Vagina (tissue), 2 donors: ENCODE measurements at regions not wholly inside any gene's neighbourhood (a gene's known extent, or its start where the extent isn't known, plus 50 kb on each side); places are given as distances from the start of the nearest gene placed in this dataset.

Source experiments
- DNase-seq, 2 donors: peaks; one replicate each; pipeline ENCODE4 v3.0.0-alpha.2; 2017; ENCODE audit errors: extremely low spot score in 2 of 2
- H3K27ac ChIP-seq: fragments of 200-600 bp; sonication (generic); one replicate; pipeline ENCODE4 v1.5.1; 2019
- H3K27me3 ChIP-seq: fragments of 200-600 bp; sonication (generic); one replicate; pipeline ENCODE4 v1.5.1; 2019
- H3K36me3 ChIP-seq, 2 donors: fragments of 200-600 bp; sonication (generic); one replicate each; pipeline ENCODE4 v1.5.1; 2017 to 2019
- H3K4me1 ChIP-seq: fragments of 200-600 bp; sonication (generic); one replicate; pipeline ENCODE4 v1.5.1; 2019
- H3K4me3 ChIP-seq, 2 donors: fragments of 200-600 bp; sonication (generic); 1 replicate in 1 of 2; 2 replicates in 1 of 2; pipeline ENCODE4 v1.5.1; 2016 to 2019
- H3K9me3 ChIP-seq: fragments of 200-600 bp; sonication (generic); one replicate; pipeline ENCODE4 v1.5.1; 2019
- CTCF ChIP-seq, 3 experiments: fragments of 450-650 bp in 2 of 3; fragments of 200-600 bp in 1 of 3; sonication (generic) in 1 of 3; IDR thresholded peaks; one replicate each; pipeline ENCODE4 v1.5.1; 2017 to 2019; ENCODE audit warnings: antibody characterized with exemption in 3 of 3, mild to moderate bottlenecking in 2 of 3, moderate library complexity in 2 of 3
- POLR2A ChIP-seq, 2 donors: fragments of 450-650 bp; IDR thresholded peaks; one replicate each; pipeline ENCODE4 v1.6.1; 2017; ENCODE audit warnings: antibody characterized with exemption in 2 of 2, mild to moderate bottlenecking in 2 of 2, moderate library complexity in 2 of 2
- POLR2AphosphoS5 ChIP-seq, 2 donors: sonication (generic); formaldehyde crosslinking; IDR thresholded peaks; one replicate each; pipeline ENCODE4 v1.9.0; 2017; ENCODE audit warnings: antibody characterized with exemption in 2 of 2, mild to moderate bottlenecking in 2 of 2, low read depth in 1 of 2; ENCODE audit not compliant: insufficient read depth in 1 of 2
- intact Hi-C: fragments of 100-400 bp; cut with DNase I; formaldehyde crosslinking; loops from one replicate; pipeline ENCODE4 v1.15.1; 2023

DNA sequence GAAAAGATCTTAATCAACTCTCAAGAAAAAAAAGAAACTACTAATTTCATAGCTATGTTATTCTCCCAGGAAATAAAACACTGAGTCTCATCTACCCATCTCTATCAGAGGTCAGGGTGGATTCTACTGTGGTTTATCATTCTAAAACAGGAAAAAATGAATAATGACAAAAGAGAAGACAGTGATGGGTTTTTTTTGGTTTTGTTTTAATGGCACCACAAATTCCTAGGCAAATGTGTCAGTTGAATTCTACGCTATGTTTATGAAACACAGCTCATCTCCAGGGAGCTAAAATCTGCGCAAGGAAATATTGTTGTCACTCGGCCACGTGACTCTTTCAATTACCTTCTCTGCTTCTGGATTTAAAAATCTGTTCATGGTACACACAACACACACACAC lies 393.4 kb upstream of the SORCS1 start:
- H3K4me1 ChIP-seq = no peaks in the 10 kb centered on the region
- no peaks in the 10 kb centered on the region for H3K27me3 ChIP-seq
- intact Hi-C loops = no loop called here
- no peak for TF ChIP-seq POLR2AphosphoS5 (IDR thresholded peaks at IDR 0.05; ENCODE audit: insufficient read depth in 1 of 2, low read depth in 1 of 2)
- no peak for TF ChIP-seq CTCF (IDR thresholded peaks at IDR 0.05)
- no peak for TF ChIP-seq POLR2A (IDR thresholded peaks at IDR 0.05)
- H3K27ac ChIP-seq = no peak overlapping the region
- H3K9me3 ChIP-seq = no peaks in the 10 kb centered on the region
- no peaks in the 10 kb centered on the region for H3K36me3 ChIP-seq
- DNase-seq = no peak
- no peak overlapping the region for H3K4me3 ChIP-seq

GRCh38 chr10:107554333-107554732 lies 389.8 kb upstream of the SORCS1 start:
- TF ChIP-seq POLR2AphosphoS5 (IDR thresholded peaks at IDR 0.05; ENCODE audit: insufficient read depth in 1 of 2, low read depth in 1 of 2) (no peak), POLR2A (IDR thresholded peaks at IDR 0.05) (no peak), CTCF (IDR thresholded peaks at IDR 0.05) (no peak)
- Histone ChIP-seq H3K9me3 (no peaks in the 10 kb centered on the region), H3K36me3 (no peaks in the 10 kb centered on the region), H3K27me3 (no peaks in the 10 kb centered on the region), H3K27ac (no peak overlapping the region), H3K4me3 (no peak overlapping the region), H3K4me1 (no peaks in the 10 kb centered on the region)
- intact Hi-C loops = no loop called here
- no peak for DNase-seq

DNA sequence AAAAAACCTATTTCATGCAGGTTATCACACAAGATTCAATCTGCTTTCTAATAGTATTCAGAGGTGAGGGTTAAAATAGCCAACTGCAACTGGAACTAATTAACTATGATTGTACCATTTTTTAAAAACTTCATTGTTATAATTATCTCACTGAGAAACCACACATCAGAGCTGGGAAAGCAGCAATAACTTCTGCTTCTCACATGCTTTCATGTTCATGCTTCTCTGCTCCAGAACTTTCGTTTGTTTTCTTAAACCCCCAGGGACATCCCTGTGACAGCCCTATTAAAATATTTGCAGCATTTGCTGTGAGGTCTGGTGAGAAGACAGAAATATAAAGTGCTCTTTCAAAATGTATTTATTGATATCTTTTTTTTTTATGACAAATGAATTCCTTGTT lies 389.0 kb upstream of the SORCS1 start:
- H3K4me1 ChIP-seq = no peaks in the 10 kb centered on the region
- no peaks in the 10 kb centered on the region for H3K36me3 ChIP-seq
- DNase-seq = no peak
- H3K27ac ChIP-seq = no peak overlapping the region
- intact Hi-C loops = no loop called here
- no peaks in the 10 kb centered on the region for H3K27me3 ChIP-seq
- H3K4me3 ChIP-seq = no peak overlapping the region
- no peak for TF ChIP-seq CTCF (IDR thresholded peaks at IDR 0.05)
- no peak for TF ChIP-seq POLR2A (IDR thresholded peaks at IDR 0.05)
- no peak for TF ChIP-seq POLR2AphosphoS5 (IDR thresholded peaks at IDR 0.05; ENCODE audit: insufficient read depth in 1 of 2, low read depth in 1 of 2)
- H3K9me3 ChIP-seq = no peaks in the 10 kb centered on the region

DNA sequence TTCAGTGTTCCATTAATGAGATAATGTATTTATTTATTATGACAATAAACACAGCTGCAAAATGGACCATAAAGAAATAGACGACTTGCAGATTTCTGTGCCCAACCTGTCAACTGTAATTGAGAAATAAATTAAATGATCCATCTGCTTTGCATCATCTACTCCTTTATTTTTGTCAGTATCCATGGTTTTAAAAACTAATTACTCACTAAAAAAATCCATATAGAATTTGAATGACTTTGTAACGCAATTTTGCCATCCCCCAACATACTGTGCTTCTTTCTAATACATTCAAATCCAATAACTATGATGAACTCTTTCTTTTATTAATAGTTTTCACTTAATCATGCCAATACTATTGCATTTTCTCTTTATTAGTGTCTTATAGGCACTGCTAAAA lies 388.5 kb upstream of the SORCS1 start:
- no peak for DNase-seq
- Histone ChIP-seq H3K27ac (no peak overlapping the region), H3K4me1 (no peaks in the 10 kb centered on the region), H3K36me3 (no peaks in the 10 kb centered on the region), H3K4me3 (no peak overlapping the region), H3K9me3 (no peaks in the 10 kb centered on the region), H3K27me3 (no peaks in the 10 kb centered on the region)
- TF ChIP-seq POLR2A (IDR thresholded peaks at IDR 0.05) = no peak
- no peak for TF ChIP-seq POLR2AphosphoS5 (IDR thresholded peaks at IDR 0.05; ENCODE audit: insufficient read depth in 1 of 2, low read depth in 1 of 2)
- TF ChIP-seq CTCF (IDR thresholded peaks at IDR 0.05) = no peak
- intact Hi-C loops = no loop called here

GRCh38 chr10:107548301-107548700 lies 383.8 kb upstream of the SORCS1 start:
- no peak for TF ChIP-seq POLR2AphosphoS5 (IDR thresholded peaks at IDR 0.05; ENCODE audit: insufficient read depth in 1 of 2, low read depth in 1 of 2)
- no peak for TF ChIP-seq POLR2A (IDR thresholded peaks at IDR 0.05)
- no peak for TF ChIP-seq CTCF (IDR thresholded peaks at IDR 0.05)
- Histone ChIP-seq H3K4me1 (no peaks in the 10 kb centered on the region), H3K36me3 (no peaks in the 10 kb centered on the region), H3K9me3 (no peaks in the 10 kb centered on the region), H3K4me3 (no peak overlapping the region), H3K27ac (no peak overlapping the region), H3K27me3 (no peaks in the 10 kb centered on the region)
- intact Hi-C loops = no loop called here
- no peak for DNase-seq
